ENCODE measurements at regions not wholly inside any gene's neighbourhood (a gene's known extent, or its start where the extent isn't known, plus 50 kb on each side); places are given as distances from the start of the nearest gene placed in this dataset.

DNA sequence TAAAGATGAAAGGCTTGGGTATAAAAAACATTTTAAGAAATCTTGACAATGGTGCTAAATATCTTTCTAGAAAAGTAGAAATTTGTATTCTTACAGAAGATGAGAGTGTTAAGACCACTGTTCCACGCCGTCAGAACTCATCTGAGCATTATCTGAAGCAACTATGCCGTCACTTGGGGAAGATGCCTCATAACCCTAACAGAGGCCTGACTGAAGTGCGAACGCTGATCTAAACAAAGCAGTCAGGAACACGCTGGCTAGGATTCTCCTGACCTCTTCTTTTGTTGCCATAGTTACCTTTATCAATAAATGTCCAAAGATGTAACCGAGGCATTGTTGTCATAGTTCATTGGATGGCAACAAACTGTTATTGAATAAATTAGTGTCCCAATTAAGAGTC, 612.4 kb downstream of the LTN1 start:
- H3K4me3 ChIP-seq (ENCODE audit: low read depth in 2 of 2, low read length in 2 of 2): no peak overlapping the region
- TF ChIP-seq, protein P1, sequence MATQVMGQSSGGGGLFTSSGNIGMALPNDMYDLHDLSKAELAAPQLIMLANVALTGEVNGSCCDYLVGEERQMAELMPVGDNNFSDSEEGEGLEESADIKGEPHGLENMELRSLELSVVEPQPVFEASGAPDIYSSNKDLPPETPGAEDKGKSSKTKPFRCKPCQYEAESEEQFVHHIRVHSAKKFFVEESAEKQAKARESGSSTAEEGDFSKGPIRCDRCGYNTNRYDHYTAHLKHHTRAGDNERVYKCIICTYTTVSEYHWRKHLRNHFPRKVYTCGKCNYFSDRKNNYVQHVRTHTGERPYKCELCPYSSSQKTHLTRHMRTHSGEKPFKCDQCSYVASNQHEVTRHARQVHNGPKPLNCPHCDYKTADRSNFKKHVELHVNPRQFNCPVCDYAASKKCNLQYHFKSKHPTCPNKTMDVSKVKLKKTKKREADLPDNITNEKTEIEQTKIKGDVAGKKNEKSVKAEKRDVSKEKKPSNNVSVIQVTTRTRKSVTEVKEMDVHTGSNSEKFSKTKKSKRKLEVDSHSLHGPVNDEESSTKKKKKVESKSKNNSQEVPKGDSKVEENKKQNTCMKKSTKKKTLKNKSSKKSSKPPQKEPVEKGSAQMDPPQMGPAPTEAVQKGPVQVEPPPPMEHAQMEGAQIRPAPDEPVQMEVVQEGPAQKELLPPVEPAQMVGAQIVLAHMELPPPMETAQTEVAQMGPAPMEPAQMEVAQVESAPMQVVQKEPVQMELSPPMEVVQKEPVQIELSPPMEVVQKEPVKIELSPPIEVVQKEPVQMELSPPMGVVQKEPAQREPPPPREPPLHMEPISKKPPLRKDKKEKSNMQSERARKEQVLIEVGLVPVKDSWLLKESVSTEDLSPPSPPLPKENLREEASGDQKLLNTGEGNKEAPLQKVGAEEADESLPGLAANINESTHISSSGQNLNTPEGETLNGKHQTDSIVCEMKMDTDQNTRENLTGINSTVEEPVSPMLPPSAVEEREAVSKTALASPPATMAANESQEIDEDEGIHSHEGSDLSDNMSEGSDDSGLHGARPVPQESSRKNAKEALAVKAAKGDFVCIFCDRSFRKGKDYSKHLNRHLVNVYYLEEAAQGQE (IDR thresholded peaks at IDR 0.05; ENCODE audit: insufficient read depth in 1 of 2, low read depth in 2 of 2, low read length in 1 of 2): no peak
- TF ChIP-seq CTCF (IDR thresholded peaks at IDR 0.05): no peak
- TF ChIP-seq SIN3A (IDR thresholded peaks at IDR 0.05; ENCODE audit: borderline replicate concordance, insufficient read depth, low read depth, low read length): no peak
- no peaks in the 10 kb centered on the region for H3K36me3 ChIP-seq (ENCODE audit: control insufficient read depth, insufficient read depth, low read length)
- no peaks in the 10 kb centered on the region for H3K9me3 ChIP-seq (ENCODE audit: control insufficient read depth, insufficient read depth, low read depth, low read length)
- no TSS peak for BruUV-seq (replicated peaks)
- ChIA-PET CTCF (no interaction called here), POLR2A (no interaction called here)
- H3K27me3 ChIP-seq (ENCODE audit: control insufficient read depth, insufficient read depth, low read length): no peaks in the 10 kb centered on the region
- no peaks in the 10 kb centered on the region for H3K4me1 ChIP-seq (ENCODE audit: control insufficient read depth, insufficient read depth, low read length)
- intact Hi-C loops (cut with micrococcal nuclease; ENCODE audit: unreplicated experiment): no loop called here
- ATAC-seq (no peak), DNase-seq (ENCODE audit: low read depth, low spot score) (no peak)
- in situ Hi-C loops (cut with HindIII; ENCODE audit: low pct_unique_long_range_greater_than_20kb, low sequenced_read_pairs): no loop called here
- no peak overlapping the region for H3K27ac ChIP-seq (ENCODE audit: low read length)

DNA sequence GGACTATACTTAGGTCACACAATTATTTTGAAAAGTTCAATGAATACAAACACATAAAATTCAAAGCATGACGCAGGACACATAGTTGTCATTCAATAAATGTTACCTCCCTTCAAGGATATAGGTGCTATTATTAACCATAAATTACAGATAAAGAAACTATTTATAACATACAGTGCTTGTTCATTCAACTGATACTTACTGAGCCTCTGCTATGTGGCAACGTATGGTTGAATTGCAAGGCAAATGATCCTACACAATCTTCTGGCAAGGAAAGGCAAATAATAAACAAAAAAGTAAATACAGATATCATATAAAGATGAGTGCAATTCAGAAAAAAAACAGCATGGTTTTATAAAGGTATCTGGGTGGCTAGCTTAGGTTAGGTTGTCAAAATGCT, 614.7 kb downstream of the LTN1 start:
- Histone ChIP-seq H3K27ac (ENCODE audit: low read length) (no peak overlapping the region), H3K4me1 (ENCODE audit: control insufficient read depth, insufficient read depth, low read length) (no peaks in the 10 kb centered on the region), H3K36me3 (ENCODE audit: control insufficient read depth, insufficient read depth, low read length) (no peaks in the 10 kb centered on the region), H3K9me3 (ENCODE audit: control insufficient read depth, insufficient read depth, low read depth, low read length) (no peaks in the 10 kb centered on the region), H3K27me3 (ENCODE audit: control insufficient read depth, insufficient read depth, low read length) (no peaks in the 10 kb centered on the region), H3K4me3 (ENCODE audit: low read depth in 2 of 2, low read length in 2 of 2) (no peak overlapping the region)
- ATAC-seq (no peak), DNase-seq (ENCODE audit: low read depth, low spot score) (no peak)
- POLR2A ChIA-PET: no interaction called here
- intact Hi-C loops (cut with micrococcal nuclease; ENCODE audit: unreplicated experiment) (no loop called here), in situ Hi-C loops (cut with HindIII; ENCODE audit: low pct_unique_long_range_greater_than_20kb, low sequenced_read_pairs) (no loop called here)
- BruUV-seq (replicated peaks): no TSS peak
- CTCF ChIA-PET: no interaction called here
- TF ChIP-seq, protein P1 (IDR thresholded peaks at IDR 0.05; ENCODE audit: insufficient read depth in 1 of 2, low read depth in 2 of 2, low read length in 1 of 2): no peak
- no peak for TF ChIP-seq POLR2AphosphoS5 (IDR thresholded peaks at IDR 0.05; ENCODE audit: low read depth, low read length)
- no peak for TF ChIP-seq CTCF (IDR thresholded peaks at IDR 0.05)
- TF ChIP-seq SIN3A (IDR thresholded peaks at IDR 0.05; ENCODE audit: borderline replicate concordance, insufficient read depth, low read depth, low read length): no peak
- no peak for TF ChIP-seq TCF7L2 (IDR thresholded peaks at IDR 0.05; ENCODE audit: low read depth, low read length)
